PC-9 (cell line): ENCODE measurements at regions not wholly inside any gene's neighbourhood (a gene's known extent, or its start where the extent isn't known, plus 50 kb on each side); places are given as distances from the start of the nearest gene placed in this dataset.

Experiments
- BruUV-seq: library from RNA; stranded (reverse); fragments of 400-500 nt; replicated peaks from 2 replicates; lab custom pipeline; 2021; lab: Mats Ljungman, UMichigan
- CTCF ChIA-PET: fragments of 300-600 bp; sonication (Branson Sonifier 250); formaldehyde crosslinking; loops from one replicate; lab custom pipeline; 2022; ENCODE audit warnings: antibody characterized with exemption; lab: Charles Lee
- POLR2A ChIA-PET: fragments of 300-600 bp; sonication (Branson Sonifier 250); formaldehyde crosslinking; loops from one replicate; lab custom pipeline; 2022; ENCODE audit warnings: antibody characterized with exemption; ENCODE audit not compliant: unreplicated experiment; lab: Charles Lee
- DNase-seq, 2 experiments: peaks; one replicate each; pipeline versions ENCODE4 v3.0.0 to v3.0.0-alpha.2; 2015 to 2022; ENCODE audit warnings: mixed read lengths in 1 of 2
- H2AFZ ChIP-seq: fragments of 200-600 bp; sonication (generic); 2 replicates; pipeline ENCODE4 v1.8.1; 2017; ENCODE audit warnings: antibody characterized with exemption
- H3F3A ChIP-seq: fragments of 200-600 bp; sonication (generic); 2 replicates; pipeline ENCODE4 v1.8.1; 2017; ENCODE audit warnings: antibody characterized with exemption, mild to moderate bottlenecking, low read depth; ENCODE audit not compliant: insufficient read depth
- H3K27ac ChIP-seq: fragments of 200-600 bp; sonication (generic); 2 replicates; pipeline ENCODE4 v1.6.1; 2016; ENCODE audit warnings: mixed run types
- H3K27me3 ChIP-seq: fragments of 200-600 bp; sonication (generic); 2 replicates; pipeline ENCODE4 v1.6.1; 2016; ENCODE audit warnings: low read depth, mixed run types; ENCODE audit not compliant: insufficient read depth
- H3K36me3 ChIP-seq: fragments of 200-600 bp; sonication (generic); 2 replicates; pipeline ENCODE4 v1.6.1; 2016; ENCODE audit warnings: low read depth, mixed run types
- H3K4me1 ChIP-seq: fragments of 200-600 bp; sonication (generic); replicated peaks from 2 replicates; pipeline ENCODE4 v1.6.1; 2016; ENCODE audit warnings: mixed run types; ENCODE audit not compliant: insufficient read depth
- H3K4me2 ChIP-seq: fragments of 200-600 bp; sonication (generic); 2 replicates; pipeline ENCODE4 v1.6.1; 2017; ENCODE audit warnings: mixed run types
- H3K4me3 ChIP-seq: fragments of 200-600 bp; sonication (generic); 2 replicates; pipeline ENCODE4 v1.6.1; 2016; ENCODE audit warnings: mixed run types
- H3K79me2 ChIP-seq: fragments of 200-600 bp; sonication (generic); 2 replicates; pipeline ENCODE4 v1.6.1; 2017; ENCODE audit warnings: low read depth, mixed run types
- H3K9me2 ChIP-seq: fragments of 200-600 bp; sonication (generic); 2 replicates; pipeline ENCODE4 v1.8.1; 2017; ENCODE audit warnings: mild to moderate bottlenecking; ENCODE audit not compliant: insufficient read depth
- H3K9me3 ChIP-seq: fragments of 200-600 bp; sonication (generic); 2 replicates; pipeline ENCODE4 v1.8.1; 2016; ENCODE audit warnings: low read depth; ENCODE audit not compliant: insufficient read depth
- H4K20me1 ChIP-seq: fragments of 200-600 bp; sonication (generic); 2 replicates; pipeline ENCODE4 v1.8.1; 2017; ENCODE audit not compliant: insufficient read depth
- EZH2 ChIP-seq: fragments of 200-600 bp; sonication (generic); IDR thresholded peaks from 2 replicates; pipeline ENCODE4 v1.8.0; 2017; ENCODE audit warnings: antibody characterized with exemption, low read depth
- intact Hi-C: fragments of 100-400 bp; cut with micrococcal nuclease; formaldehyde crosslinking; loops from one replicate; pipeline ENCODE4 v1.10.0; 2022; ENCODE audit not compliant: unreplicated experiment
- TF ChIP-seq, protein P1 (sequence below): fragments of 200-600 bp; sonication (generic); conservative IDR thresholded peaks from 2 replicates; pipeline ENCODE4 v1.6.1; 2017; ENCODE audit warnings: mixed run types, antibody characterized with exemption, mild to moderate bottlenecking, moderate library complexity

GRCh38 chr10:28986117-28986792 is 302.6 kb upstream of the LYZL1 start:
- intact Hi-C loops: loop anchor here (10.0 kb wide), 1 partner anchor 119 kb away; no protein-coding TSS in a partner anchor
- Histone ChIP-seq H4K20me1 (no peaks in the 10 kb centered on the region), H3K27me3 (no peaks in the 10 kb centered on the region), H3K4me2 (no peak overlapping the region), H3K9me2 (no peaks in the 10 kb centered on the region), H3K79me2 (no peaks in the 10 kb centered on the region), H3K4me1 (peaks cover 14% of the 10 kb centered on the region), H3K9me3 (no peaks in the 10 kb centered on the region), H2AFZ (no peak overlapping the region), H3F3A (no peaks in the 10 kb centered on the region), H3K27ac (no peak overlapping the region), H3K4me3 (no peak overlapping the region), H3K36me3 (no peaks in the 10 kb centered on the region)
- CTCF ChIA-PET: no interaction called here
- no peak for DNase-seq
- POLR2A ChIA-PET: no interaction called here
- no TSS peak for BruUV-seq
- TF ChIP-seq, protein P1, sequence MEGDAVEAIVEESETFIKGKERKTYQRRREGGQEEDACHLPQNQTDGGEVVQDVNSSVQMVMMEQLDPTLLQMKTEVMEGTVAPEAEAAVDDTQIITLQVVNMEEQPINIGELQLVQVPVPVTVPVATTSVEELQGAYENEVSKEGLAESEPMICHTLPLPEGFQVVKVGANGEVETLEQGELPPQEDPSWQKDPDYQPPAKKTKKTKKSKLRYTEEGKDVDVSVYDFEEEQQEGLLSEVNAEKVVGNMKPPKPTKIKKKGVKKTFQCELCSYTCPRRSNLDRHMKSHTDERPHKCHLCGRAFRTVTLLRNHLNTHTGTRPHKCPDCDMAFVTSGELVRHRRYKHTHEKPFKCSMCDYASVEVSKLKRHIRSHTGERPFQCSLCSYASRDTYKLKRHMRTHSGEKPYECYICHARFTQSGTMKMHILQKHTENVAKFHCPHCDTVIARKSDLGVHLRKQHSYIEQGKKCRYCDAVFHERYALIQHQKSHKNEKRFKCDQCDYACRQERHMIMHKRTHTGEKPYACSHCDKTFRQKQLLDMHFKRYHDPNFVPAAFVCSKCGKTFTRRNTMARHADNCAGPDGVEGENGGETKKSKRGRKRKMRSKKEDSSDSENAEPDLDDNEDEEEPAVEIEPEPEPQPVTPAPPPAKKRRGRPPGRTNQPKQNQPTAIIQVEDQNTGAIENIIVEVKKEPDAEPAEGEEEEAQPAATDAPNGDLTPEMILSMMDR: no peak

- CTCF ChIA-PET: no interaction called here
- no peaks in the 10 kb centered on the region for H3K36me3 ChIP-seq
Observed at GRCh38 chr10:28986856-28987255, 302.0 kb upstream of the LYZL1 start.

GRCh38 chr10:28987555-28988320 is 301.1 kb upstream of the LYZL1 start:
- ChIA-PET CTCF (no interaction called here), POLR2A (no interaction called here)
- BruUV-seq: no TSS peak
- Histone ChIP-seq H3F3A (no peaks in the 10 kb centered on the region), H3K9me2 (no peaks in the 10 kb centered on the region), H3K27ac (no peak overlapping the region), H3K36me3 (no peaks in the 10 kb centered on the region), H3K79me2 (no peaks in the 10 kb centered on the region), H3K4me3 (no peak overlapping the region), H4K20me1 (no peaks in the 10 kb centered on the region), H3K4me1 (peaks cover 14% of the 10 kb centered on the region), H3K27me3 (no peaks in the 10 kb centered on the region), H3K4me2 (no peak overlapping the region), H3K9me3 (no peaks in the 10 kb centered on the region), H2AFZ (no peak overlapping the region)
- no peak for DNase-seq
- intact Hi-C loops: loop anchor here (10.0 kb wide), 1 partner anchor 117 kb away; no protein-coding TSS in a partner anchor
- TF ChIP-seq EZH2: no peak
- TF ChIP-seq, protein P1: no peak

More at GRCh38 chr10:28986856-28987255, 302.0 kb upstream of the LYZL1 start:
- no peak overlapping the region for H2AFZ ChIP-seq
- H3K9me3 ChIP-seq: no peaks in the 10 kb centered on the region
- BruUV-seq: no TSS peak
- H3K4me2 ChIP-seq: no peak overlapping the region
- TF ChIP-seq, protein P1: no peak
- TF ChIP-seq EZH2: no peak
- H3F3A ChIP-seq: no peaks in the 10 kb centered on the region
- H3K27me3 ChIP-seq: no peaks in the 10 kb centered on the region
- DNase-seq: no peak
- intact Hi-C loops: loop anchor here (10.0 kb wide), 1 partner anchor 118 kb away; no protein-coding TSS in a partner anchor
- no peaks in the 10 kb centered on the region for H3K9me2 ChIP-seq
- no peak overlapping the region for H3K27ac ChIP-seq
- POLR2A ChIA-PET: no interaction called here
- peaks cover 14% of the 10 kb centered on the region for H3K4me1 ChIP-seq
- no peaks in the 10 kb centered on the region for H3K79me2 ChIP-seq
- no peaks in the 10 kb centered on the region for H4K20me1 ChIP-seq
- no peak overlapping the region for H3K4me3 ChIP-seq
